A673 (cell line): ENCODE measurements at regions not wholly inside any gene's neighbourhood (a gene's known extent, or its start where the extent isn't known, plus 50 kb on each side); places are given as distances from the start of the nearest gene placed in this dataset.

Experiments used
- CTCF ChIP-seq: fragments of 300-800, 200-600 bp; sonication (generic); conservative IDR thresholded peaks from 2 replicates; pipeline ENCODE4 v1.5.1; 2017; ENCODE audit warnings: low read depth, mild to moderate bottlenecking, antibody characterized with exemption, low read length, moderate library complexity, mixed read lengths
- EZH2 ChIP-seq: fragments of 200-600 bp; sonication (generic); IDR thresholded peaks from 2 replicates; pipeline ENCODE4 v1.6.1; 2017; ENCODE audit warnings: borderline replicate concordance, low read depth, mild to moderate bottlenecking, mixed read lengths, antibody characterized with exemption, low read length; ENCODE audit not compliant: poor library complexity, severe bottlenecking

DNA sequence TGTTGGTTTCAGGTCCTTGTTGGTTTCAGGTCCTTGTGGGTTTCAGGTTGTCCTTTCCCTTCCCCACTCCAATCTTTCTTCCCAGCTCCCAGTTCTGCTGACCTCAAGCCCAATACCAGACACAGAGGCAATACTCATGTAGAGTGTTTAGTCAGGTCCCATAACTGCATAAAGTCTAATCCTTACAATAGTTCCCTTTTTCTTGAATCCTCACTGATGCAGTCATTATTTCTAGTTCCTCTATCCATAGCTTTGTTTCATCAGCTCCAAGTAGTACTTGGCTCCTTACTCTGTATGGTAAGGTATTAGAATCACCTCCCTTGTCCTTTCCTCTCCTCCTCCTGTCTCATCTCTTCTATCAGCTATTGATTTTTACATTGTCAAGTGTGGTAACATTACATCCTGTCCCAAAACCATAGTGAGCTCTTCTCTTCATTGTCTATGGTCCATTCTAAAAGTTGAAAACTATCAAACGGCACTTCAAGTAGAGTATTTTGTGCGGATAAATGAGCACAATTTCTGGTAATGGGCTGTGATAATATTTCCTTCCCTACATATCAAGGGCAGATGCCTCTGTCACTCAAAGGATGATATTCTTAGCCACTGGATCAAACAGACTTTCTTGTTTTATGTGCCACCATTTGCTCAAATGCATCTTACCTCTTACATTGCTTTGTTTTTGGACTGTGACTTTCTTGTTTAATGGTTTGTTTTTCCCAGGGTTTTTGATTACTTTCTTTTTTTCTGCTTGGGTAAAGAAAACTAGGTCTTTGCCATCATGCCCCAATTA, 57.2 kb upstream of the JDP2 start:
- no peak for TF ChIP-seq CTCF
- TF ChIP-seq EZH2: no peak
